ENCODE measurements at regions not wholly inside any gene's neighbourhood (a gene's known extent, or its start where the extent isn't known, plus 50 kb on each side); places are given as distances from the start of the nearest gene placed in this dataset.

GRCh38 chr14:53519137-53519536 is 366.0 kb upstream of the DDHD1 start:
- Histone ChIP-seq H2AFZ (ENCODE audit: insufficient read depth, low read depth, low read length, poor library complexity, severe bottlenecking) (no peak overlapping the region), H3K27ac (ENCODE audit: low read depth in 1 of 2, low read length in 2 of 2) (no peak overlapping the region), H3K4me1 (ENCODE audit: control insufficient read depth in 1 of 2, insufficient read depth in 2 of 2, low read length in 2 of 2) (no peaks in the 10 kb centered on the region), H3K79me2 (ENCODE audit: insufficient read depth, low read length) (no peaks in the 10 kb centered on the region), H3K4me2 (replicated peaks; ENCODE audit: extremely low read depth, low read length, poor library complexity, severe bottlenecking) (no peak overlapping the region), H3K27me3 (ENCODE audit: control insufficient read depth in 2 of 2, insufficient read depth in 2 of 2, low read length in 2 of 2) (no peaks in the 10 kb centered on the region), H3K9me3 (replicated peaks in 1 of 2; ENCODE audit: control insufficient read depth in 1 of 2, insufficient read depth in 1 of 2, low read length in 2 of 2) (no peaks in the 10 kb centered on the region), H3K36me3 (replicated peaks in 1 of 2; ENCODE audit: control insufficient read depth in 1 of 2, insufficient read depth in 2 of 2, low read length in 2 of 2) (no peaks in the 10 kb centered on the region), H3K9ac (ENCODE audit: insufficient read depth, low read length, poor library complexity, severe bottlenecking) (no peak overlapping the region), H3K4me3 (replicated peaks in 1 of 3; ENCODE audit: low read depth in 2 of 3, low read length in 3 of 3) (no peak overlapping the region), H4K20me1 (ENCODE audit: insufficient read depth, low read length) (no peaks in the 10 kb centered on the region)
- H3K27ac Mint-ChIP-seq, result no peak overlapping the region
- intact Hi-C loops (cut with micrococcal nuclease), result no loop called here
- peaks cover 0 to 3% (median 3%) of the 10 kb centered on the region in 7 donors for H3K9me3 Mint-ChIP-seq
- peaks cover 0 to 2% (median 0%) of the 10 kb centered on the region in 3 donors for H3K27me3 Mint-ChIP-seq (ENCODE audit: low read depth in 3 of 3)
- WGBS (ENCODE audit: insufficient coverage), result no CpG with 5 or more reads among the region's 1 CpG
- no peak for TF ChIP-seq CTCF (IDR thresholded peaks at IDR 0.05)
- H3K36me3 Mint-ChIP-seq, result no peaks in the 10 kb centered on the region
- no peak overlapping the region for H3K4me3 Mint-ChIP-seq
- no peaks in the 10 kb centered on the region for H3K4me1 Mint-ChIP-seq
- no peak for DNase-seq

GRCh38 chr14:53517270-53517960 is 364.3 kb upstream of the DDHD1 start:
- no peaks in the 10 kb centered on the region for H3K4me1 Mint-ChIP-seq

More at GRCh38 chr14:53517270-53517960, 364.3 kb upstream of the DDHD1 start:
- H3K27me3 Mint-ChIP-seq (ENCODE audit: low read depth in 3 of 3), result peaks cover 0 to under 1% (median 0%) of the 10 kb centered on the region in 3 donors
- Histone ChIP-seq H2AFZ (ENCODE audit: insufficient read depth, low read depth, low read length, poor library complexity, severe bottlenecking) (no peak overlapping the region), H3K4me2 (replicated peaks; ENCODE audit: extremely low read depth, low read length, poor library complexity, severe bottlenecking) (no peak overlapping the region), H3K79me2 (ENCODE audit: insufficient read depth, low read length) (no peaks in the 10 kb centered on the region), H3K27me3 (ENCODE audit: control insufficient read depth in 2 of 2, insufficient read depth in 2 of 2, low read length in 2 of 2) (no peaks in the 10 kb centered on the region), H3K9ac (ENCODE audit: insufficient read depth, low read length, poor library complexity, severe bottlenecking) (no peak overlapping the region), H3K9me3 (replicated peaks in 1 of 2; ENCODE audit: control insufficient read depth in 1 of 2, insufficient read depth in 1 of 2, low read length in 2 of 2) (no peaks in the 10 kb centered on the region), H3K27ac (ENCODE audit: low read depth in 1 of 2, low read length in 2 of 2) (no peak overlapping the region), H3K36me3 (replicated peaks in 1 of 2; ENCODE audit: control insufficient read depth in 1 of 2, insufficient read depth in 2 of 2, low read length in 2 of 2) (no peaks in the 10 kb centered on the region), H4K20me1 (ENCODE audit: insufficient read depth, low read length) (no peaks in the 10 kb centered on the region), H3K4me3 (replicated peaks in 1 of 3; ENCODE audit: low read depth in 2 of 3, low read length in 3 of 3) (no peak overlapping the region), H3K4me1 (ENCODE audit: control insufficient read depth in 1 of 2, insufficient read depth in 2 of 2, low read length in 2 of 2) (no peaks in the 10 kb centered on the region)
- no peak overlapping the region for H3K4me3 Mint-ChIP-seq
- DNase-seq, result no peak
- 100% methylated on average over 2 of the region's 2 CpGs for WGBS (ENCODE audit: insufficient coverage)
- no peak for TF ChIP-seq CTCF (IDR thresholded peaks at IDR 0.05)
- H3K9me3 Mint-ChIP-seq, result peaks cover 0 to 6% (median 2%) of the 10 kb centered on the region in 7 donors
- H3K27ac Mint-ChIP-seq, result no peak overlapping the region
- H3K36me3 Mint-ChIP-seq, result no peaks in the 10 kb centered on the region
- intact Hi-C loops (cut with micrococcal nuclease), result no loop called here

All from CD14-positive monocyte (primary cell).